GM18520 (cell line): ENCODE measurements at regions not wholly inside any gene's neighbourhood (a gene's known extent, or its start where the extent isn't known, plus 50 kb on each side); places are given as distances from the start of the nearest gene placed in this dataset.

Experiments used
- ATAC-seq: cut with Tn5 transposase; IDR thresholded peaks from one replicate; pipeline ENCODE4 v1.9.1; 2021; ENCODE audit not compliant: unreplicated experiment

GRCh38 chr3:66744521-66744920 is 243.7 kb upstream of the LRIG1 start:
- no peak for ATAC-seq

- no peak for ATAC-seq
Measured at GRCh38 chr3:66744986-66745385, 244.2 kb upstream of the LRIG1 start.

GRCh38 chr3:66747261-66747660 is 246.4 kb upstream of the LRIG1 start:
- ATAC-seq = no peak

- no peak for ATAC-seq
Measured at GRCh38 chr3:66747696-66748095, 246.9 kb upstream of the LRIG1 start.

- no peak for ATAC-seq
Measured at GRCh38 chr3:66748175-66748876, 247.5 kb upstream of the LRIG1 start.

GRCh38 chr3:66751842-66752241 is 246.3 kb upstream of the KBTBD8 start:
- ATAC-seq = no peak

- no peak for ATAC-seq
Measured at GRCh38 chr3:66753670-66754069, 244.4 kb upstream of the KBTBD8 start.

GRCh38 chr3:66754613-66755012 is 243.5 kb upstream of the KBTBD8 start:
- no peak for ATAC-seq

- ATAC-seq = no peak
Measured at GRCh38 chr3:66755924-66756323, 242.2 kb upstream of the KBTBD8 start.

- ATAC-seq = no peak
Measured at GRCh38 chr3:66756468-66757036, 241.6 kb upstream of the KBTBD8 start.

GRCh38 chr3:66761093-66761780 is 236.9 kb upstream of the KBTBD8 start:
- no peak for ATAC-seq

- ATAC-seq = no peak
Measured at GRCh38 chr3:66762916-66763693, 235.0 kb upstream of the KBTBD8 start.

- ATAC-seq = no peak
Measured at GRCh38 chr3:66778107-66778506, 220.0 kb upstream of the KBTBD8 start.

- ATAC-seq = no peak
Measured at GRCh38 chr3:66778777-66779176, 219.3 kb upstream of the KBTBD8 start.

GRCh38 chr3:66785191-66785909 is 212.8 kb upstream of the KBTBD8 start:
- ATAC-seq = no peak

- no peak for ATAC-seq
Measured at GRCh38 chr3:66789580-66790237, 208.4 kb upstream of the KBTBD8 start.

- ATAC-seq = no peak
Measured at GRCh38 chr3:66792086-66792485, 206.0 kb upstream of the KBTBD8 start.

- no peak for ATAC-seq
Measured at GRCh38 chr3:66795365-66795764, 202.7 kb upstream of the KBTBD8 start.

- no peak for ATAC-seq
Measured at GRCh38 chr3:66796343-66796742, 201.8 kb upstream of the KBTBD8 start.

GRCh38 chr3:66797889-66798560 is 200.1 kb upstream of the KBTBD8 start:
- no peak for ATAC-seq
